ENCODE measurements at regions not wholly inside any gene's neighbourhood (a gene's known extent, or its start where the extent isn't known, plus 50 kb on each side); places are given as distances from the start of the nearest gene placed in this dataset.
"Not testable (repeated sequence)": the region's sequence is repeated elsewhere in the genome, so short reads cannot be mapped to it uniquely, and the experiment has no call there.

GRCh38 chr1:227486559-227486958, 76.8 kb upstream of the ZNF678 start:
- DNase-seq (ENCODE audit: low read depth) = no peak
- no peak for TF ChIP-seq CTCF (conservative IDR thresholded peaks at IDR 0.05; ENCODE audit: control insufficient read depth, insufficient read depth, low read depth, low read length)
- H3K4me3 ChIP-seq (ENCODE audit: control insufficient read depth, low read depth, low read length) = no peak overlapping the region

GRCh38 chr1:227482023-227482299, 81.4 kb upstream of the ZNF678 start:
- H3K4me3 ChIP-seq (ENCODE audit: control insufficient read depth, low read depth, low read length) = no peak overlapping the region
- DNase-seq (ENCODE audit: low read depth) = no peak
- TF ChIP-seq CTCF (conservative IDR thresholded peaks at IDR 0.05; ENCODE audit: control insufficient read depth, insufficient read depth, low read depth, low read length) = no peak

- DNase-seq (ENCODE audit: low read depth); H3K4me3 ChIP-seq (ENCODE audit: control insufficient read depth, low read depth, low read length): not testable (repeated sequence)
Observed at GRCh38 chr1:227474072-227474471, 89.3 kb upstream of the ZNF678 start.

GRCh38 chr1:227472772-227473171, 90.6 kb upstream of the ZNF678 start:
- no peak for DNase-seq (ENCODE audit: low read depth)
- H3K4me3 ChIP-seq (ENCODE audit: control insufficient read depth, low read depth, low read length) = no peak overlapping the region
- TF ChIP-seq CTCF (conservative IDR thresholded peaks at IDR 0.05; ENCODE audit: control insufficient read depth, insufficient read depth, low read depth, low read length) = no peak

GRCh38 chr1:227470688-227471087, 92.7 kb upstream of the ZNF678 start:
- no peak for TF ChIP-seq CTCF (conservative IDR thresholded peaks at IDR 0.05; ENCODE audit: control insufficient read depth, insufficient read depth, low read depth, low read length)
- DNase-seq (ENCODE audit: low read depth) = no peak
- no peak overlapping the region for H3K4me3 ChIP-seq (ENCODE audit: control insufficient read depth, low read depth, low read length)

- DNase-seq (ENCODE audit: low read depth) = no peak
- no peak for TF ChIP-seq CTCF (conservative IDR thresholded peaks at IDR 0.05; ENCODE audit: control insufficient read depth, insufficient read depth, low read depth, low read length)
- no peak overlapping the region for H3K4me3 ChIP-seq (ENCODE audit: control insufficient read depth, low read depth, low read length)
Observed at GRCh38 chr1:227469708-227470107, 93.6 kb upstream of the ZNF678 start.

GRCh38 chr1:227466039-227466645, 97.2 kb upstream of the ZNF678 start:
- no peak for DNase-seq (ENCODE audit: low read depth)
- H3K4me3 ChIP-seq (ENCODE audit: control insufficient read depth, low read depth, low read length) = no peak overlapping the region
- no peak for TF ChIP-seq CTCF (conservative IDR thresholded peaks at IDR 0.05; ENCODE audit: control insufficient read depth, insufficient read depth, low read depth, low read length)

Data from fibroblast of mammary gland (primary cell).